ENCODE measurements at regions not wholly inside any gene's neighbourhood (a gene's known extent, or its start where the extent isn't known, plus 50 kb on each side); places are given as distances from the start of the nearest gene placed in this dataset.

DNA sequence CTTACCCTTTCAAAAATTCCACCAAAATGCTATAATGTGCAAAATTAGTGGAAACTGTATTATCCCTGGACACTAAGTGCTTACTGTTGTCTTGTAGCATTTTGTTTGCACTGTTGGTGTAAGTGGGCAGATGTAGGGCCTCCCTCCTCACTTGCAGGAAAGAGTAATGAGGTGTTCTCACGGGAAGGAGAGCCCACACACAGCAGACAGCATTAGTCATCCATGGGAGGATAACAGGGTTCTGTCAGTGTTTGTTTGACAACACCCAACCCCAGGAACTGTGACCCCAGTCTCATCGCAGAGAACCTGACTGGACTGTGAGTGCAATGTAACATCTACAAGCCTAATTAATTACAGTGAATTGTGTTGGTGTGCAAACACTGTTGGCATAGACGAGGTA, 58.7 kb upstream of the VSTM2A start:
- ChIA-PET POLR2A (no interaction called here), CTCF (no interaction called here)
- peaks cover 5% of the 10 kb centered on the region; the same call in 1 of the 2 replicates for H3K4me1 Mint-ChIP-seq
- TF ChIP-seq NFATC4 (CRISPR knock-in tag; IDR thresholded peaks at IDR 0.05) (no peak), RORB (CRISPR knock-in tag; IDR thresholded peaks at IDR 0.05) (no peak)
- H3K27ac Mint-ChIP-seq = no peak overlapping the region
- no peak overlapping the region for H3K4me3 Mint-ChIP-seq
- no peak for DNase-seq (ENCODE audit: low spot score)
- ATAC-seq = no peak
- H3K9me3 Mint-ChIP-seq = peaks cover 17% of the 10 kb centered on the region
- H3K27me3 Mint-ChIP-seq (ENCODE audit: low read depth) = no peaks in the 10 kb centered on the region
- peaks cover 11% of the 10 kb centered on the region for H3K36me3 Mint-ChIP-seq

DNA sequence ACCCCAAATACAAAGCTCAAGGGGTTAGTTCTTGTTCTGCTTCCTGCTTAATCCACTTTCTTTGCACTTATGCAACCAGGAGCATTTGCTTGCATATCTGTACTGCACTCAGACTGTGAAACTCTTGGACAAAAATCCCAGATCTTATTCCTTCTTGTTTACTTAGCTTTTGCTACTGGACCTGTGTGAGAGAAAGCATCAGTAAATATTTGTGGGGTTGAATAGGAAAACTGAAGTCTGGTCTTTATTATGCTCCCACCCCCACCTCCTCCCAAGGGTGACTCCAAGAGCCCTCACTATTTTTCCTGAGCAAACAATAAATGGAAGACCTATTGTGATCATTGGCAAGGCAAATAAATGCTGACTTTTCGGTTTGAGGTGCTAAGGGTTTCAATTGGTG, 57.1 kb upstream of the VSTM2A start:
- TF ChIP-seq SMAD4 (CRISPR knock-in tag; IDR thresholded peaks at IDR 0.05) (no peak), ETV6 (CRISPR knock-in tag; IDR thresholded peaks at IDR 0.05) (no peak), TP53 (CRISPR knock-in tag; IDR thresholded peaks at IDR 0.05) (no peak)
- TF ChIP-seq, protein P1, sequence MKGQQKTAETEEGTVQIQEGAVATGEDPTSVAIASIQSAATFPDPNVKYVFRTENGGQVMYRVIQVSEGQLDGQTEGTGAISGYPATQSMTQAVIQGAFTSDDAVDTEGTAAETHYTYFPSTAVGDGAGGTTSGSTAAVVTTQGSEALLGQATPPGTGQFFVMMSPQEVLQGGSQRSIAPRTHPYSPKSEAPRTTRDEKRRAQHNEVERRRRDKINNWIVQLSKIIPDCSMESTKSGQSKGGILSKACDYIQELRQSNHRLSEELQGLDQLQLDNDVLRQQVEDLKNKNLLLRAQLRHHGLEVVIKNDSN (CRISPR knock-in tag; IDR thresholded peaks at IDR 0.05) = no peak
- Mint-ChIP-seq H3K4me1 (peaks cover 5% of the 10 kb centered on the region; the same call in 1 of the 2 replicates), H3K27ac (no peak overlapping the region), H3K9me3 (peaks cover 24% of the 10 kb centered on the region), H3K27me3 (ENCODE audit: low read depth) (no peaks in the 10 kb centered on the region), H3K36me3 (peaks cover 11% of the 10 kb centered on the region), H3K4me3 (no peak overlapping the region)
- POLR2A ChIA-PET = no interaction called here
- CTCF ChIA-PET = no interaction called here
- ATAC-seq (no peak), DNase-seq (ENCODE audit: low spot score) (no peak)

Measured in WTC11 (cell line).